ENCODE measurements at regions not wholly inside any gene's neighbourhood (a gene's known extent, or its start where the extent isn't known, plus 50 kb on each side); places are given as distances from the start of the nearest gene placed in this dataset.

DNA sequence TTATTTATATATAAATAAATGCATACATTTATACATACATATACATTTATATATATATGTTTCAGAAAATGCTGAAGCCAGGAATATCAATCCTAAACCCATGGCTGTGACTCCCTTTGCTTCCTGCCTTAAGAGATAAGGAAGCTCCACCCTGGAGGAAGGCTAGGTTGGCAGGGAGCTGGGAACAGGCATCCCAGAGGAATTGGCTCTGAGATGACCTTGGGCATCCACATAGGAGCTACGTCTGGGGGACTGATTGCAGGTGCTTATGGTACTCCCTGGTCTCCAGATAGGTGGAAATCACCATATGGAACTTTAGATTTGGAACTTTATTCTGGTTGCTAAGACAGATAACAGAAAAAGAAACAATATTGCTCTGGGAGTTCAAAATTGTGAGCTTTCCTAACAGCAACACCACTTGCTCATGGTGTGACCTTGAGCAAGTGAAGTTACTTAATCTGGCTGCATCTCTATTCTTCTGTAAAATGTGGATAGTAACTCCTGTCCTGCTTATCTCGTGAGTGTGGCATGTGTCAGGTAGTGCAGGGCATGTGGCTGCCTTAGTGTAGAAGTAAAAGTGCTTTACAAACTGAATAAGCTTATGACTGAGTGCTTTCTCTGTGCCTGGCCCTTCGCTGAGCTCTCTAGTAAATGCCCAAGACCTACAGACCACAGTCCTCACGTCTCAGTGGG, 341.0 kb downstream of the MEIS1 start:
- ChIA-PET POLR2A (no interaction called here), CTCF (interaction anchor here (0.6 kb wide), 1 partner anchor 21 kb away, joined by 3 read pairs; no protein-coding TSS in a partner anchor)
- TF ChIP-seq ZNF384 (IDR thresholded peaks at IDR 0.05) = no peak
- no peak for TF ChIP-seq TARDBP (IDR thresholded peaks at IDR 0.05)
- TF ChIP-seq FOXK2 (IDR thresholded peaks at IDR 0.05) = no peak
- TF ChIP-seq NFRKB (IDR thresholded peaks at IDR 0.05) = no peak
- TF ChIP-seq ARNT (IDR thresholded peaks at IDR 0.05) = no peak
- no peak for TF ChIP-seq FOXM1 (IDR thresholded peaks at IDR 0.05; ENCODE audit: borderline replicate concordance)
- TF ChIP-seq ELF4 (IDR thresholded peaks at IDR 0.05) = no peak
- no peak for TF ChIP-seq FOXA1 (IDR thresholded peaks at IDR 0.05)
- DNase-seq (ENCODE audit: extremely low spot score) = no peak

DNA sequence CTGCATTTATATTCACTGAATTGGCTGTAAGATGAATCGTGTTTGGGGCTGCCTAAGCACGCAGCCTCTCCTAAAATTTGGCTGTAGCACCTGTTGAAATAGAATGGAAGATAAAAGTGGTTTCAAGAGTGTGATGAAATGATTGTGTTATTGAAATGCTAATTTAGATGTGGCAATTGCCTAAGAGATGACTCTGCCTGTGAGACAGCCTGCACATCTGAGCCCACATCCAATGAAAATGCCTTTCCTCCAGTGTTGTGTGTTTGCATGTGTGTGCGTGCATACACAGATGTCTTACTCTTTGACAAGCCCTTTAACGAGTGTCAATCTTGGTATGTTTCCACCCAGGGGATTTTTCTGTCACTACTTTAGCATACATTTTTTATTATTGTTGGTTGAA, 346.9 kb downstream of the MEIS1 start:
- no peak for DNase-seq (ENCODE audit: extremely low spot score)
- TF ChIP-seq ELF4 (IDR thresholded peaks at IDR 0.05) = no peak
- TF ChIP-seq SUZ12 (IDR thresholded peaks at IDR 0.05) = no peak
- no peak for TF ChIP-seq BHLHE40 (IDR thresholded peaks at IDR 0.05; ENCODE audit: borderline replicate concordance)
- no peak for TF ChIP-seq TARDBP (IDR thresholded peaks at IDR 0.05)
- no peak for TF ChIP-seq FOXM1 (IDR thresholded peaks at IDR 0.05; ENCODE audit: borderline replicate concordance)
- TF ChIP-seq HDGF (IDR thresholded peaks at IDR 0.05; ENCODE audit: borderline replicate concordance) = no peak
- no peak for TF ChIP-seq NFRKB (IDR thresholded peaks at IDR 0.05)
- TF ChIP-seq LEF1 (IDR thresholded peaks at IDR 0.05; ENCODE audit: borderline replicate concordance) = no peak
- TF ChIP-seq FOXA1 (IDR thresholded peaks at IDR 0.05) = no peak
- no peak for TF ChIP-seq L3MBTL2 (conservative IDR thresholded peaks at IDR 0.05)
- TF ChIP-seq ZNF384 (IDR thresholded peaks at IDR 0.05) = no peak
- TF ChIP-seq, protein P1, sequence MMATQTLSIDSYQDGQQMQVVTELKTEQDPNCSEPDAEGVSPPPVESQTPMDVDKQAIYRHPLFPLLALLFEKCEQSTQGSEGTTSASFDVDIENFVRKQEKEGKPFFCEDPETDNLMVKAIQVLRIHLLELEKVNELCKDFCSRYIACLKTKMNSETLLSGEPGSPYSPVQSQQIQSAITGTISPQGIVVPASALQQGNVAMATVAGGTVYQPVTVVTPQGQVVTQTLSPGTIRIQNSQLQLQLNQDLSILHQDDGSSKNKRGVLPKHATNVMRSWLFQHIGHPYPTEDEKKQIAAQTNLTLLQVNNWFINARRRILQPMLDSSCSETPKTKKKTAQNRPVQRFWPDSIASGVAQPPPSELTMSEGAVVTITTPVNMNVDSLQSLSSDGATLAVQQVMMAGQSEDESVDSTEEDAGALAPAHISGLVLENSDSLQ (IDR thresholded peaks at IDR 0.05) = no peak
- TF ChIP-seq SP1 (IDR thresholded peaks at IDR 0.05) = no peak
- no peak for TF ChIP-seq FOXK2 (IDR thresholded peaks at IDR 0.05)
- TF ChIP-seq CTBP1 (IDR thresholded peaks at IDR 0.05; ENCODE audit: borderline replicate concordance) = no peak
- TF ChIP-seq ARNT (IDR thresholded peaks at IDR 0.05) = no peak
- CTCF ChIA-PET = no interaction called here
- POLR2A ChIA-PET = no interaction called here

DNA sequence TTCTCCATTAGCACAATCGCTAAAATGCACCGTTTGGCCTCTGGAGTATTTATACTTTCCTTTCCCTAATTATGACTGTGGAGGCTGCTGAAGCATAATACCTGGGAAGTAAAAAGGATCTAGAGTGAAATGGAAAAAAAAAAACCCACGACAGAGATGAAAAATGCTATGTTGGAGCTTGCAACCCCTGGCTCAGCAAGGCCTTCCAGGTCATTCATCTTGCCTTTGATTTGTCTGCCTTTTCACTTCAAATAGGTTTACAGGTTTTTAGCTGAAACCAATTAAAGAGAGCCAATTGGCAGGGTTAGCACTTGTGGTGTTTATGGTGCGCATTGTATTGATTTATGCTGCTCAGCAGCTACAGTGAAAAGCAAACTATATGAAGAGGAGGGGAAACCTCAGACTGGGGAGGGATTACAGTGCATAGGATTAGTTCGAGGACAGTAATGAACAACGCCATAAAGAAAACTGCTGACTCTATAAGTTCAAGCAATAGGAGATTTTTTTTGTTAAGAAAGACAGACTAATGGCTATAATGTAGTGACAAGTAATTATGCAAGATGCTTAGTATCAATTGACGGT, 347.9 kb downstream of the MEIS1 start:
- no peak for DNase-seq (ENCODE audit: extremely low spot score)
- TF ChIP-seq FOXA1 (IDR thresholded peaks at IDR 0.05) (no peak), ARNT (IDR thresholded peaks at IDR 0.05) (no peak), SP1 (IDR thresholded peaks at IDR 0.05) (no peak), SUZ12 (IDR thresholded peaks at IDR 0.05) (no peak), FOXK2 (IDR thresholded peaks at IDR 0.05) (no peak), HDGF (IDR thresholded peaks at IDR 0.05; ENCODE audit: borderline replicate concordance) (no peak), BHLHE40 (IDR thresholded peaks at IDR 0.05; ENCODE audit: borderline replicate concordance) (no peak), FOXM1 (IDR thresholded peaks at IDR 0.05; ENCODE audit: borderline replicate concordance) (no peak), NFRKB (IDR thresholded peaks at IDR 0.05) (no peak), LEF1 (IDR thresholded peaks at IDR 0.05; ENCODE audit: borderline replicate concordance) (no peak), TARDBP (IDR thresholded peaks at IDR 0.05) (no peak), ELF4 (IDR thresholded peaks at IDR 0.05) (no peak), L3MBTL2 (conservative IDR thresholded peaks at IDR 0.05) (no peak)
- TF ChIP-seq, protein P1 (IDR thresholded peaks at IDR 0.05) = no peak
- POLR2A ChIA-PET = interaction anchor here (0.5 kb wide), 1 partner anchor 17 kb away, joined by 3 read pairs; no protein-coding TSS in a partner anchor
- CTCF ChIA-PET = no interaction called here

DNA sequence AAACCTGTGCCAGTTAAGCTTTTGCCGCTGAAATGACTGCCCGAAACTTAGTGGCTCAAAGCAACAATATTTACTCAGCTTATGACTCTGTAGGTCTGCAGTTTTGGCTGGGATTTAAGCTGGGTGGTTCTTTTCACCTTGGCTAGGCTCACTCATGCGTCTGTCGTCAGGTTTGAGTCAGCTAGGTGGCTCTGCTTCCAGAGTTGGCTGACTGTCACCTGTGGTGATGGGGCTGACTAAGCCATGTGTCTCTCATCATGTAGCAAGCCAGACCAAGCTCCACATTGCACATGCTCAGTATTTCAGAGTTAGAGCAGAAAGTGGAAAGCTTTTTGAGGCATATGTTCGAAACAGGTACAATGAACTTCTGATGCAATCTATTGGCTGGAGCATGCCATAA, 354.8 kb downstream of the MEIS1 start:
- no peak for DNase-seq (ENCODE audit: extremely low spot score)
- POLR2A ChIA-PET = no interaction called here
- no peak for TF ChIP-seq FOXA1 (IDR thresholded peaks at IDR 0.05)
- no peak for TF ChIP-seq TARDBP (IDR thresholded peaks at IDR 0.05)
- TF ChIP-seq BHLHE40 (IDR thresholded peaks at IDR 0.05; ENCODE audit: borderline replicate concordance) = no peak
- TF ChIP-seq HDGF (IDR thresholded peaks at IDR 0.05; ENCODE audit: borderline replicate concordance) = no peak
- no peak for TF ChIP-seq ARNT (IDR thresholded peaks at IDR 0.05)
- TF ChIP-seq L3MBTL2 (conservative IDR thresholded peaks at IDR 0.05) = no peak
- no peak for TF ChIP-seq ELF4 (IDR thresholded peaks at IDR 0.05)
- no peak for TF ChIP-seq SP1 (IDR thresholded peaks at IDR 0.05)
- no peak for TF ChIP-seq ZNF384 (IDR thresholded peaks at IDR 0.05)
- CTCF ChIA-PET = interaction anchor here (0.7 kb wide), 1 partner anchor 10 kb away, joined by 4 read pairs; no protein-coding TSS in a partner anchor

DNA sequence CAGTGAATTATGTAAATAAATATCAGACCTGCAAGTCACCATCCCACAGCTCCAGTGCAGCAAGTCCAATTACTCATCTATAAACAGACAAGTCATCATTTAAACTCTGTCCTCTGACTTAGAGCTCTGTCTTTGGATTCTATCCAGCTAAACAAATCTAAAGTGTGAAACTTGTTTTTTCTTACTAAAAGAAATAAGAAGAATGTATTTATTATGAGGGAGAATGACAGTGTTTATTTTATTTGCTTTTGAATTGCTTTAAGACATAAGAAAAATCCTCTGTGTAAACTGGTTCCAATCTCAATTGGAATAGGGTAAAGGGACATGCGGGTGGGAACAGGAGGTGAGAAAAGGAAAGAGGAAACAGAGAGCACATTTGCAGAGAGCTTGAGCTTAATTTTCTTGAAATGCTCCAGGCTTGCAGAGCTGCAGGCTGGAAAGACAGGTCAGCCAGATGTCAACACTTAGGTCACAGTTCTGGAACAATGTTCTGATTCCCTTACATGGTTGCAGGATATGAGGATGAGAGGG, 355.8 kb downstream of the MEIS1 start:
- POLR2A ChIA-PET = no interaction called here
- DNase-seq (ENCODE audit: extremely low spot score) = no peak
- no peak for TF ChIP-seq ZNF384 (IDR thresholded peaks at IDR 0.05)
- TF ChIP-seq FOXM1 (IDR thresholded peaks at IDR 0.05; ENCODE audit: borderline replicate concordance) = no peak
- no peak for TF ChIP-seq FOXK2 (IDR thresholded peaks at IDR 0.05)

DNA sequence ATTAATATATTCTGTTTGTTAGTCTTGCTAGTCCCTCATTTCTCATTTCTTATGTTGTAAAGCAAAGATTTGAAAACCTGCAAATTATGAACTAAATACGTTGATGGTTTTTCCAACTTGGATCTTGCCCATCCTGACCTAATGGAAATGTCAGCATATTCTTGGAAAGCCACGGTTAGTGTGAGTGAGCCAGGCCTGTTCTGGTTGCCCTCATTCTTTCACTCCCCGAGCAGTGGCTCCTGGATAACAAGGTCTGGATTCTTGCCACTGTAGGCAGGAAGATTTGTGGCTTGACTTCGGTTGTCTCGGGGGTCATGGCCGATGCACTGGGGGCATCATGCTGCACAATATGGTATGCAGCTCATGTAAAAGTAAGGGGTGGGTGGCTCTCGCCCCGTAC, 359.1 kb downstream of the MEIS1 start:
- CTCF ChIA-PET = interaction anchor here (0.7 kb wide), 1 partner anchor 10 kb away, joined by 3 read pairs; no protein-coding TSS in a partner anchor
- no peak for DNase-seq (ENCODE audit: extremely low spot score)
- TF ChIP-seq FOXM1 (IDR thresholded peaks at IDR 0.05; ENCODE audit: borderline replicate concordance) = no peak
- TF ChIP-seq CTBP1 (IDR thresholded peaks at IDR 0.05; ENCODE audit: borderline replicate concordance) = no peak
- no peak for TF ChIP-seq NFRKB (IDR thresholded peaks at IDR 0.05)
- TF ChIP-seq TARDBP (IDR thresholded peaks at IDR 0.05) = no peak
- TF ChIP-seq ARNT (IDR thresholded peaks at IDR 0.05) = no peak
- TF ChIP-seq, protein P1 (IDR thresholded peaks at IDR 0.05) = no peak
- no peak for TF ChIP-seq SP1 (IDR thresholded peaks at IDR 0.05)
- no peak for TF ChIP-seq FOXA1 (IDR thresholded peaks at IDR 0.05)
- no peak for TF ChIP-seq L3MBTL2 (conservative IDR thresholded peaks at IDR 0.05)
- no peak for TF ChIP-seq SUZ12 (IDR thresholded peaks at IDR 0.05)
- no peak for TF ChIP-seq BHLHE40 (IDR thresholded peaks at IDR 0.05; ENCODE audit: borderline replicate concordance)
- no peak for TF ChIP-seq HDGF (IDR thresholded peaks at IDR 0.05; ENCODE audit: borderline replicate concordance)
- TF ChIP-seq ELF4 (IDR thresholded peaks at IDR 0.05) = no peak
- POLR2A ChIA-PET = no interaction called here

More for the DNA sequence above, 355.8 kb downstream of the MEIS1 start:
- CTCF ChIA-PET = no interaction called here

All from HEK293T (cell line).